AG09319 (cell line): ENCODE measurements at regions not wholly inside any gene's neighbourhood (a gene's known extent, or its start where the extent isn't known, plus 50 kb on each side); places are given as distances from the start of the nearest gene placed in this dataset.

ENCODE experiments used
- DNase-seq: peaks from one replicate; pipeline ENCODE4 v3.0.0-alpha.2; 2010; ENCODE audit warnings: low read depth; ENCODE audit errors: extremely low read depth
- TF ChIP-seq, protein P1 (sequence below): IDR thresholded peaks from 2 replicates; pipeline ENCODE4 v1.5.1; 2011; ENCODE audit warnings: low read depth, mild to moderate bottlenecking, inconsistent platforms, low read length, moderate library complexity

DNA sequence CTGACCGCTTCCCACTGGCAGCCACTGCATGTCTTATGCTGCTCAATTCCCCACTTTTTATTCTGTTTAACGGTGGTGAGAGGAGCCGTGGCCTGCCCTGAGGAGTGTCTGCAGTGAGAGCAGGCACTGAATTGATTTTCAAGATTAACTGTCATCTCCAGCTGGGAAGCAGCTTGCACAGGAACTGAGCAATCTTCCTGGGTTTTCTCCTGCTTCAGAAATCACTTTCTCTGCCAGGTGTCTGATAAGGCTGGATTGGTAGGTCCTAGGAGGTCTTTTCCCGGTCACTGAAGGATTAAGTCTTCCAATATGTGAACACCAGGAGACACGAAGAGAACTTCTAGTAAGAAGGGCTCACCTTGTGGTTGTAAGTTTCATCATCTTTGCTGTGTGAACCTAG lies 181.1 kb upstream of the RAD23B start:
- no peak for DNase-seq
- TF ChIP-seq, protein P1, sequence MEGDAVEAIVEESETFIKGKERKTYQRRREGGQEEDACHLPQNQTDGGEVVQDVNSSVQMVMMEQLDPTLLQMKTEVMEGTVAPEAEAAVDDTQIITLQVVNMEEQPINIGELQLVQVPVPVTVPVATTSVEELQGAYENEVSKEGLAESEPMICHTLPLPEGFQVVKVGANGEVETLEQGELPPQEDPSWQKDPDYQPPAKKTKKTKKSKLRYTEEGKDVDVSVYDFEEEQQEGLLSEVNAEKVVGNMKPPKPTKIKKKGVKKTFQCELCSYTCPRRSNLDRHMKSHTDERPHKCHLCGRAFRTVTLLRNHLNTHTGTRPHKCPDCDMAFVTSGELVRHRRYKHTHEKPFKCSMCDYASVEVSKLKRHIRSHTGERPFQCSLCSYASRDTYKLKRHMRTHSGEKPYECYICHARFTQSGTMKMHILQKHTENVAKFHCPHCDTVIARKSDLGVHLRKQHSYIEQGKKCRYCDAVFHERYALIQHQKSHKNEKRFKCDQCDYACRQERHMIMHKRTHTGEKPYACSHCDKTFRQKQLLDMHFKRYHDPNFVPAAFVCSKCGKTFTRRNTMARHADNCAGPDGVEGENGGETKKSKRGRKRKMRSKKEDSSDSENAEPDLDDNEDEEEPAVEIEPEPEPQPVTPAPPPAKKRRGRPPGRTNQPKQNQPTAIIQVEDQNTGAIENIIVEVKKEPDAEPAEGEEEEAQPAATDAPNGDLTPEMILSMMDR = no peak

DNA sequence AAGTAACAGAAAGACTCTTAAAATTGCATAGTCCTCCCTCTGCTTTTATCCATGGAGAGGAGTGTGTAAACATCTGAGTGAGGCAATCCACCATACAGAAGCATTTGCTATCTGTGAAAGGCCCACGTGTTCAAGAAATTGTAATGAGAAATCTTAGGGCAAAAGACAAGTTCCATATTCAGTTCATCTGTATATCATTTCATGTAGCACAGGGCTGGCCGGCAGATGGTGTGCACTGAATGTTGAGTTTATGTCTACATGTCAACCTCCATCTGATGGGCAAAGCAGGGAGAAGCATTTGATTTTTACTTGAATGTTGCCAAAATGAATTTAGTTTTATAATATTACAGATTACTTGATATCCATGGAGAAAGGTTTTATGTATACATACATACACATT lies 179.5 kb upstream of the RAD23B start:
- TF ChIP-seq, protein P1 = no peak
- no peak for DNase-seq

DNA sequence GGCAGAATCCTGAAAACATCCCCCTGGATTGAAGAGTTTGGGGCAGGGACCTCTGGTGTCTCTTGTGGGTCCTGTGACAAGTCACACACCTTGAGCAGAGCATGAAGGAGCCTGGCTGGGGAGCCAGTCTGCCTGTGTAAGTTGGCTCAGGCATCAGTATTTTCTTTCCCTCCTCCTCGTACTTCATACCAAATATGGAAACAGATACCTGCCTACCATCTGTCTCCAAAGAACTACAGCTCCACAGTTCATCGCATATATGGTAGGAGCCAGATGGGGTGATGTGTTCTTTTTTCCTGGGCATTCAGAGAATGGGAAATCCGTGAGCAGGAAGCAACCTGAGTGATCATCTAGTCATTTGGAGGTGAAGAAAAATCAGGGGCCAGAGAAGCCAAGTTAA lies 177.3 kb upstream of the RAD23B start:
- DNase-seq = no peak
- TF ChIP-seq, protein P1 = no peak

DNA sequence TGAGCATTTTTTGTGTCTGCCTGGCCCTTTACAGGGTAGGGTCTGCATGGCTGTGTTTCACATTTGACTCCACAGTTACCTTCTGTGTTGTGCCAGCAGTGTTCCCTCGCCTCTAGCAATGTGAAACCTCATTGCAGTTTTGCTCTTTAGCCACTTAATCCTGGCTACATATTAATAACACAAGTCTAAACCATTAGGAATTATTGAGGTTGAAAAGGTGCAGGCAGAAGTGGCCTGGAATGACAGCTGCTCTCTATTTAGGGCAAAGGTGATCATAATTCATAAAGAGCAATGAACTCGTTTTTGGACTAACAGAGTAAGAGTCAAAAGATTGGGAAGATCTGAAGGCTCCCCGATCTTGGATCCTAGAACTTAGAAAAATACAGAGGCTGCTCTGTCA lies 176.7 kb upstream of the RAD23B start:
- TF ChIP-seq, protein P1 = no peak
- no peak for DNase-seq

DNA sequence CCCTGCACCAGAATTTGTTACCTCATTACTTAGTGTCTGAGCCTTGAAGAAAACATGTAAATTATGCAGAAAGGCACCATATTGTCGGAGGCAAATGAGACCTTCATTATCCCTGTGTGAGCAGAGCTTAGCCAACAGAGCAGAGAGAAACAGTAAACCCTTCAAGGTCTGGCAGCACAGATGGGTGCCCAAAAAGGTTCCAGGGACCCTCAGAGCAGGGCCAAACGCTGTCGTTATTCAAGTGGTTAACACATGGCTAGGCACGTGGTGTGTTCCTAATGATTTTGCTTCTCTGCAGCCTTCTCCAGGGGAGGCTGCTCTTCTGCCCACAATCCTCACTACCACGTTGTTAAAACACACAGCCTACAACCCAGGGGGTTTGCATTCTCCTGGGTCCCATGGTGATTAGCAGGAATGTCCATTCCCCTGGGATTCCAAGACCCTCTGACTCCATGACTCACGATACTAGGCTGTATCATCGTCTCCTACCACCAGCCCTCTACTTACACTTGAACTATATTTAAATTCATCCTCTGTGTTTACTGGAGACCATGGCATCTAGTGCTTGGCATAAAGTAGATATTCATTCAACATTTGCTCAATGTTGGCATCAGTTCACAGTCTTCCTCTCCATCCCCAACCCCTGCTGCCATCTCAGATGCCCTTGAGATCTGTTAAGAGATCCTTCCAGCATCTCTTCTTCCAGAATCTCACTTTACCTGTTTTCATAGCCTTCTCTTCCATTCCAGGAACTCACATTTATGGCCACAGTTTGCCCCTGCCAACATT lies 174.5 kb upstream of the RAD23B start:
- no peak for DNase-seq
- TF ChIP-seq, protein P1 = no peak

DNA sequence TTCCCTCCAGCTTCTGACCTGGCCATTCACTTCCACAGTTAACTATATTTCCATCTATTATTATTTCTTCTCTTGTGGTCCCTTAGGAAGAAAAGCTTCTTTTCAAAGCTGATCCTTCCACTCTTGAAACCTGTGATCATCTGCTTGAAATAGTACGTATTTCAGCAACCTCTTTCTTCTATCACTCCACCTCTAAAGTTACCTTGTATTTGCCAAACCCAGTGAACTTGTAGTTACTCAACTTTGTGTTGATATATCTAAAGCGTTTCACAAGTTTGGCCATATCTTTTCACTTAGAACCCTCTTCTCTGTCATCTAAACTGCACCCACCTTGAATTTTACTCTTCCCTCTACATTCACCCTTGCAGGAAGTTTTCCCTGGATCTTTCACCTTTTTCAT lies 173.8 kb upstream of the RAD23B start:
- TF ChIP-seq, protein P1 = no peak
- DNase-seq = no peak

DNA sequence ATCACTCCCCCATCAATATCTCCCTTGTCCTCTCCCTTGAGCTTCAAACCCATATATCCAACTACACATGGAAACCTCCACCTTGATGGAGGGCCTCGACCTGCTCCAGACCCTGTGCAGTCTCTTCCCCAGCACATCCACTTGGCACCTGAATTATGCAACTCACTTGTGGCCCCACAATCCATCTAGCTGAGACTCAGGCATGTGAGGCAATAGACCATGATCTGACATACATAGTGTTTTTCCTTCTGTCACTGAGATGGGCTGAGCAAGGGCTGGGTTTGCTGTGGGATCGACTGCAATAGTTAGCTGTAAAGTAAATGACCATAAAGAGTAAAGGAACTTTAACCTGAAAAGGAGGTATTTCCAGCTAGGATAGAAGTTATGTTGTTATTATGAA lies 172.9 kb upstream of the RAD23B start:
- no peak for DNase-seq
- TF ChIP-seq, protein P1 = no peak
